GM18520 (cell line): ENCODE measurements at regions not wholly inside any gene's neighbourhood (a gene's known extent, or its start where the extent isn't known, plus 50 kb on each side); places are given as distances from the start of the nearest gene placed in this dataset.
"Not testable (repeated sequence)": the region's sequence is repeated elsewhere in the genome, so short reads cannot be mapped to it uniquely, and the experiment has no call there.

ENCODE experiments used
- ATAC-seq: cut with Tn5 transposase; IDR thresholded peaks from one replicate; pipeline ENCODE4 v1.9.1; 2021; ENCODE audit not compliant: unreplicated experiment

DNA sequence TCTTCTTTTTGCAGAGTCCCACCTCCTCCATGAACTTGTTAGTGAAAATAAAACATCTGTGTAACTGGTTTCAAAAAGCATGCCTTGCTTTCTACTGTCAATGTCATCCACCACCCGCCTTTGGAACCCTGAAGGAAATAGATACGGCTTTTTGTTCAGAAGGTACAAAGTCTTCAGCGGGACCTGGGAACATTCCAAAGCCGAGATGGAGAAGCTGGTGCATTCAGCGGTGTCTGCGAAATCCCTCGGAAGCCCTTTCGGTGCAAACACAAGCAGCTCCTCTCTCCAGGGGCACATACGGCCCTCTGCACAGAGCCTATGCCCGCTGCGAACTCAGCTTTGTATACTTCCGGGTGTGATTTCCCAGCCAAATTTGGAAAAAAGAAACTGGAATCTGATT, 555.8 kb upstream of the SALL3 start:
- no peak for ATAC-seq

DNA sequence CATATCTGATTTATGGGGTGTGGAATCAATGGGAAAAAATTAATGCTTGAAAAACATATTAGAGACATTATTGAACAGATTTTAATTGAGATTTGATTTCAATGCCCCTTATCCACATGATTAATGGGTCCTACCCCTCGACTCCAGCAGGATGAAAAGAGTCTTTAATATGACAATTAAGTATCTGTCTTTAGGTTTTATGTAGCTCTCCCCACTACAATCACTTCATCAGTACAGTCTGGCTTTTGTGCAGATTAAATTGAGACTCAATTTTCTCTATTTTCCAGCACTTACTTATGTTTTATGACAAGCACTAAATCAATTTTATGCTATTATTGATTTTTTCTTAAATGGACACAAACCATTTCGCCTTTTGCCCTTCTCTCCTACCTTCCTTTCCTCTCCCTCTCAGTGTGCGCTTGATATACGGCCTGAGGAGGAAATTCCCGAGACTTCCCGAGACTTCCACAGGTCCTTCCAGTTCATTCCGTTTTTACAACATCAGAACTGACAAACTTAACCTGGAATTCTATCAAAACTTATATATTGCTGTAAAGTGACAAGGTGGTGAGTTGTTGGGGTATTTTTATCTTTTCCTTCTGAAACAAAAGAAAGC, 555.1 kb upstream of the SALL3 start:
- ATAC-seq, result no peak

DNA sequence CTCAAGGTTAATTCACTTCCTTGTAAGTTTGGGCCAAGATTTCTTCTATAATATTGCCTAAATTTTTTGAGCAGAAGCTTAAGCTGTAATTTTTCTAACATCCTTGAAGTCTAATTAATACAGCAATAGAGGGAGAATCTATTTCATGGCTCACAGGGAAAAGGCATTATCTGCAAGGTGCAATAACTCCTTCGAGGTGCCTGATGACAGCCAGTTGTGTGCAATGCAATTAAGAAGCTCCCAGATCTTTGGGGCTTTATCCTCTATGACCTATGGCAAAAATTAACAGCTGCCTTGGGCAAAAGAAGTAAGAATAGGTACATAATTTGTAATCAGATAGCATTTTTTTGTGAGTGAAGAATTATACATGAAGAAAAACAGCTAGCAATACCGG, 554.6 kb upstream of the SALL3 start:
- no peak for ATAC-seq

DNA sequence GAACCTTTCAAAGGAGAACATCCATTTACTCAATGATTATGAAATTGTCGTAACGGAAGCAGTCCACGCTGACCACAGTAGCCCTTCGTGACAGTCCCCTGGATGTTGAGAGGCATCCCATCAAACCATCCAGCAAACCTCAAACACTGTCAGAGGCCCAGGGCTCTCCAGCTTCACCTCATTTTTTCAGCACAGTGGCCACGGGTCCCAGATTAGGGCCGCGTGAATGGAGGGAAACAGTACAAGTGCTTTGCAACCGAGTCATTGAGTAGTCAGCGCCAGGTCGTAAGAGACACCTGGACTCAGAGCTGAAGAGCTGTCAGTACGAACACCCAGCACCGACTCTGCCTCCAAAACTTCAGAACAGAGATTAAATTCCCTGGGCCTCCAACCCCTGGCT, 552.5 kb upstream of the SALL3 start:
- no peak for ATAC-seq

DNA sequence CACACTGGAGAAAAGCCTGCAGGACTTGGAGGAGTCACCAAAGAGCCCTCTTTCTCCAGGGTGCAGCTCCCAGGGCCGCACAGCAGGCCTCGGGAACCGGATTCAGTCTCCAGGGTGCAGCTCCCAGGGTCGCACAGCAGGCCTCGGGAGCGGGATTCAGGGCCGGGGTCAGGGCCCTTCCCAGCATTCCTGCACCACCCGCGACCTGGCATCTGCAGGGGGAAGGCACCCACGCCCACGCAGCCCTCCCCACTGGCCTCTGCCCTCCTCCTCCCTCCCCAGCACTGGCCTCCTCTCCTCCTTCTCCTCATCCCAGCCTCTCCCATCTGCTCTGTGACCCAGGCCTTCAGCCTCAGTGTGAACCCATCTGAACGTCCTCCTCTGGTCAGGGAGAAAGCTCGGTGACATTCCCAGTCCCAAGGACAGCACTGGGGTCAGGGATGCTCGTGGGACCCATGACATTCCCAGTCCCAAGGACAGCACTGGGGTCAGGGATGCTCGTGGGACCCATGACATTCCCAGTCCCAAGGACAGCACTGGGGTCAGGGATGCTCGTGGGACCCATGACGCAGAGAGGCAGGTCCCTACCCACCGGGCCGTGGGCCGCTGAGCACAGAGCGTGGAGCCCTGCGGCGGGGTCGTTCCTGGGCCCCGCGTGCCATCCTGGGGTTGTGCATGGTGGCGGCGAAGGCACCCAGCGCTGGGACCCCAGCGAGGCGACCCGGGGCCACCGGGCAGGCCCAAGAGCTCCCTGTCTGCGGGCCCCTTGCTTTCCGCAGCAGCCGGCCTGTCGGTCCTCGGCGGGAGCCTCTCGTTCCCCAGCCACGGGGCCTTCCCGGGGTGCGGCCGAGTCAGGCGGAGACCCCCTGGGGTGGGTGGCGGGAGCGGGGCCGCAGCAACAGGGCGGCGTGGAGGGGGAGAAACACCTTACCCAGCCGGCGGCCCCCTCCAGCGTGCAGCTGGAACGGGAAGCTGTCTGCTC, 550.2 kb upstream of the SALL3 start:
- no peak for ATAC-seq

DNA sequence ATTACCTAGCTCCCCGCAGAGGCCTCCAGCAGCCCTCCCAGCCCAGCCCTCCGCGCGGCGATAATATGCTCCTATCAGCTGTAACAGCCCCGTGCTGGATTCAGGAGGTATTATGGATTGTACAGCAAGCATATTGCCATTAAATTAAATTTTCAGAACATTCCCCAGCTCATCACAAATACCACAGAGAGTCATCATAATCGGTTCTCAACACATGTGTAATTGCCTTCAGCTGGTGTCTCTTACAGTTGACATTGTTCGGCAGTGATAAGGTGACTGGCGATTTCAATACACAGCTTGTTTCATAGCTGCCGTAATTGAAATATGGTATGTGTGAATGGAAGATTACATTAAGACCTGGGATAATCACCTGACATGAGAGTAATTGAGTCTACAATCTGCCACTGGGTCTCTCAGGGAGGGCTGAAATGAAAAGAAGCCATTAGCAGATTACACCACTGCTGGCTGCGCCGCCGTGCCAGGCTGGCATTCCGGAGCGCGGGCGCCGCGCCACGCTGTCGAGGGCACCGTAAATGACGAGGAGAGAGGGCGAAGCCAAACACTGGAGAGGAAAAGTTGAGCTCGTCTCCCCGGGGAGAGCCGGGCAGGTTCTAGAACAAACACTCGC, 549.4 kb upstream of the SALL3 start:
- ATAC-seq, result no peak

DNA sequence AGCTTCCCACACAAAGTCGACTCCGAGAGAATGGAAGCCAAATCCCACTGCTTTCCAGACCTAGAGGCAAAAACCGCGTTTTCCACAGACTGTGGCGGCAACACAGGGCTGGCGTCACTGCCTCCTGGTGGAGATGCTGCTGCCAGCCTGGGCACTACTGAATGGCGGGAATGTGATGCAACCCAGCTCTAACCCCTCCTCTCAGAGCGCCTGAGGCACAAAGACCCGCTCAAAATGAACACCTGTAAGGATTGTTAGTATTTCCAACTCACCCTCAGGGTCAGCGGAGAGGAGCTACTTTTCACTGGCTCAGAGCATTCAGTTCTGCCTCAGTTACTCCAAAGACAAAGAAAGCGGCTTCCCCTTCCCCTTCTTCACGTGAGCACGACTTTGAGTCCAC, 548.0 kb upstream of the SALL3 start:
- ATAC-seq, result no peak

DNA sequence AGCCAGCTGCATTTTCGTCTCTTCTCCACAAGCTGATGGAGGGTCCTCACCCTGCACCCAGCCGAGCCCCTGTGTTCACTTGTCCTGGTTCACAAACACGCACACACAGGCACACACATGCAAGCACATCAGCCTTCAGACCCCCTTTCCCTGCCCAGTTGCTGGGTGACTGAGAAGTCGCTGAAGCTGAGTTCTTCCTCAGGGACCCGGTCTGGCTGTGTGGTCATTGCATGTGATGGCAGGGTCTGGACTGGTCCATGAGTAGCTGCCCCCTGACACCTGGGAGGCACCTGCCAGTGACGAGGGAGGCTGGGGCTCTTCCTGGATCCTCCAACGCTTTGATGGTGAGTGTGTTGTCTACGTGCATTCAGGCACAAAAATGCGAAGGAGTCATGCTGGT, 546.1 kb upstream of the SALL3 start:
- ATAC-seq, result no peak

DNA sequence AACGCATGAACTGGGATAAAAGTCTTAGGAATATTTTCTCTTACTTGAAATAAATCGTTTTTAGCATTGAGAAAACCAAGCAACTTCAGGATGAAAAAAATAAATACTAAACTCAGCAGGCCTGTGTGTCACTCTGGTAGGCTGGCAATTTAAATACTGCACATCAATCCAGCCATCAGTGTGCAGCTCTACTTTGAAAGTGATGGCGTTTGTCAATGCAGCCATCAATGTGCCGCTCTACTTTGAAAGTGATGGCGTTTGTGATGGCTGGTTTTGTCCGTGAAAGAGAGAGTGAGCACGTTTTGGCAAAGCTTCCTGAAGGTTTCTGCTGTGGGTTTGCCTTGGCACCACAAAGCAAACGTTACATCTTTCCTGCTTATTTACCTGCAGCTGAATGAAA, 543.5 kb upstream of the SALL3 start:
- no peak for ATAC-seq

DNA sequence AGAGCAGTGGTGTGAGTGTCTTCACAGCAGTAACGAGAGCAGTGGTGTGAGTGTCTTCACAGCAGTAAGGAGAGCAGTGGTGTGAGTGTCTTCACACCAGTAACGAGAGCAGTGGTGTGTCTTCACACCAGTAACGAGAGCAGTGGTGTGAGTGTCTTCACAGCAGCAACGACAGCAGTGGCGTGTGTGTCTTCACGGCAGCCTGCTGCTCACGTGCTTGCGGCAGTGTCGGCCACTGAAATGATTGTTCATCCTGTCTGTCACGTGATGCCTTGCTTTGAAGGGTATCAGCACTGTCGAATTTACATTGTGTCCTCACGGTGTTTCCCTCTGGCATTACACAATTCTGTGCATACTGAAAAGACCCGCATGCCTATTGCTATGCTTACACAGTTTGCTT, 541.4 kb upstream of the SALL3 start:
- ATAC-seq, result not testable (repeated sequence)

DNA sequence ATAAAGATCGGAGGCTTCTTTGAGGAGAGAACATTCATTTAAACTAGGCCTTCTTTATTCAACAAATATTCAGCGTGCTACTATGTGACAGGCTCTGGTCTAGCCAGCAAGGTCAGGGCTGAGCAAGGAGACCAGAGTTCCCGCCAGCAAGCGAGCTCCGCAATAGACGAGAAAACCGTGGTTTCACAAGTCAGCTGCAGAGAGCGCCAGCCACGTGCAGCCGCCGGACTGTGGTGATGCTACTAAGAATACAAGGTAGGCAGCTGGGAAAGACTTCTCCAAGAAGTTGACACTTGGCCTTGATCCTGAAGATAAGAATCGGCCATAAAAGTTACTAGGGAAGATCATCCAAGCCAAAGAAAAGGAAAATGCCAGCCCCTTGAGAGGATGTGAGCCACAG, 533.7 kb upstream of the SALL3 start:
- ATAC-seq, result no peak

DNA sequence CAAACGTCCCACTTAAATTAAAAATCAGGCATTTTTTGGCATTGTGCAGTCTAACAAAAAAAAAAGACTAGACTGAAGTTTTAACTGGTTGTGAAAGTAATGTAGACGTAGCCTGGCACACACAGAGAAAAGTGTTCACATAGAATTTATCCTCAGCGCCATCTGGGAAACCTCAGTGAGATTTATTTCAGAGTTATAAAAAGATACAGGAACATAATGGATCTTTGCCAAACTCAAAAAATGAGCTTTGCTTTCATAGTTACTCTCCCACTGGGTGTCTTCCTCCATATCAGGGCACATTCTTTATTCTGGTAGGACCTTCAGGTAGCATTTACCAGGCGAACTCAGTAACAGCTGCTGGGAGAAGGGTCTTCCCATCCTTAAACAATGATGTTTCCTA, 532.4 kb upstream of the SALL3 start:
- ATAC-seq, result no peak

DNA sequence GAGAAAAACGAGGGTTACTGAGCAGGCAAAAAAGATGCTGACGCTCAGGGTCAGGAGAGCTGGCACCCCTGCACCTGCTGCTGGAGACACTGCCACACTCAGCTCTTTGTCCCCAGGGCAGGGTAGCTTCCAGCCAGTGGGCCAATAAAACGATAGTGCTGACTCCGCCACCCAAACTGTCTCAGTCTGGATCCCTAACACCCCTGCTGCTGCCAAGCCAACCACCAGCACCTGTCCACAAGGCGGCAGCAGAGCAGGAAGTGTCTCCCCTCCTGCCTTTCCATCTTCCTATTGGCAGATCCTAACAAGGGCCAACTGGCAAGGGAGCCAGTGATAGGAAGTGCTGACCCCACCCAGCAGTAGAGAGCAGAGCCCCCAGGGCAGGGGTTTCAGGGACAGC, 531.5 kb upstream of the SALL3 start:
- ATAC-seq, result no peak

DNA sequence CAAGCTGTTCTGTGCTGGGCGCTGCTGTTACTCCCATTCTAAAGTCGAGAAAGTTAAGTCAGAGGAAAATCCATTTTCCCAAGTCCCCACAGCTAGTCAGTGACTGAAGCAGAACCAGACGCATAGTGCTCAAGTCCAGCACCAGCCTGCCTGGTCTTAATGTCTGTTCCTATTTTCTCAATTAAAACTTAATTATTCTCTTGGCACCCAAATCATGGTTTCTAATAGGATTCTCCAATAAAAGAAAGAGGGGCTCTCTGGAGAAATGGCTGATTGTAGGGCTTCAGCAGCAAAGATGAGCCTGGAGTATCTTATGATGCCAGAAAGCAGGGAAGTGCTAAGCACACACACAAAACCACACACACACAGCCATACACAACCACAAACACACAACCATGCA, 531.0 kb upstream of the SALL3 start:
- ATAC-seq, result no peak

DNA sequence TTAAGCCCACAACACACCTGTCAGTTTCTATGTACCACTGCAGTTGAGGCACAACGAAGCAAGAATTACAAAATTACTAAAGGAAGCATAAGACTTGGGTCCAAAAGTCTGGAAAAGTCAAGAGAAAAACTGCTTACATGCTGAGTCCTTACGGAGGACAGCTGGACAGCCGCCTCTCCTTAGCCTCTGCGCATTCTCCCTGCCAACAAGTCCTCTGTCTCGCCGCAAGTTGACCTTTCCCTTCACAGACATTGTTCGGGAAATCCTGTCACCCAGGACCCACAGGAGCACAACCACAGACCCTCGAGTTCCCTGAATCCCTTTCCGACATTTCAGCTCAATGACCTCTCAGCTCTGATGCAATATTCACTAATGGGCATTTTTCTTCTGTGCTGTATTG, 525.4 kb upstream of the SALL3 start:
- ATAC-seq, result no peak

DNA sequence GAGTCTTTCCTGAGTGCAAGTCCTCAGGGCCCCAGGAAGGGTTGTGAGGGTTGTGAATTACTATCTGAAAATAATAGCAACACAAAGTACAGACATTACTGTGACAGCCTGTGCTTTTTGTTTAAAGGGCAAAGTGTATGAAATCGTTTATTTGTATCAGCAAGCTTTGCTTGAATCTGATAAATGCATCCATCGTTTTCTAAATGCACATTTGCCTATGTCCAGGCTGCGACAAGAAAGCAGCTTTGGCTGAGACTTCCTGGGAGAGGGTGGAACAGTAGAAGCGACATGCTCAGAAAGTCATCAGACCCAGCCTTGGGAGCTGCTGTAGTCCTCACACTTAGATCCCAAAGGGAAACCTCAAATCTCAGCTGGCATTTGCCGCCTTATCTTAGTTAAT, 524.2 kb upstream of the SALL3 start:
- ATAC-seq, result no peak

DNA sequence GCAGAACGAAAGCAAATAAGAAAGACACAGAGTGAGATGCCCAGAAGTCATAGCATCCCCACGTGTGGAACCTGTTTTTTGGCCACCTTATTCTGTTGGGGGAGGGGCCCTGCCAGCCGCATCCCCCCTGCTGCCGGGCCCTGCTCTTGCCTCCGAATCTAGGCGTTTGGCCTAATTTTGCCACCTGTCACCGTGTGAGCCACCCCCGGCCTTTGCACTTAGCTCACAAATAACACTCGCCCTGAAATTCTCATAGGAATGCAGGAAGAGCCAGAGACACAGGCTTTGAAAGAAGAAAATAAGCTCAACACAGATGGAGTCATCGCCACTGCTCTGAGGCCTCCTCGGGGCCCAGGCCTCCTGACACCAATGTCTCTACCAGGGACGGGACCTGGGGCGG, 522.6 kb upstream of the SALL3 start:
- ATAC-seq, result no peak

DNA sequence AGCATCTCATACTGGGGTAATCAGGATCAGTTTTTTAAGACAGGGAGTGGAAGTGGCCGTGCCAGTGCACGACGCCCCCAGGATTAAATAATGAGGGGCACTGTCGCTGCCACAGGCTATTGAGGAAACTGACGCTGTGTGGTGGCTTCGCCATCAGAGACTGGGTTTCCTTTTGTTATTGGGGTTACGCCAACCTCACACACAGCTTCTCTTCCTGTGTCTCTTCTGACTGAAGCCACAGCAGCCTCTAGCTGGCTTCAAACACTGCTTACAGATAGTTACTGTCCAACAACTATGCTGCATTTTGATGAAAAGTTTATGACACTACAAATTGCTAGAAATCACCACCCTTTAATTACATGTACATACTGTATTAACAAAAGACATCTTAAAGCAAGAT, 521.9 kb upstream of the SALL3 start:
- no peak for ATAC-seq

DNA sequence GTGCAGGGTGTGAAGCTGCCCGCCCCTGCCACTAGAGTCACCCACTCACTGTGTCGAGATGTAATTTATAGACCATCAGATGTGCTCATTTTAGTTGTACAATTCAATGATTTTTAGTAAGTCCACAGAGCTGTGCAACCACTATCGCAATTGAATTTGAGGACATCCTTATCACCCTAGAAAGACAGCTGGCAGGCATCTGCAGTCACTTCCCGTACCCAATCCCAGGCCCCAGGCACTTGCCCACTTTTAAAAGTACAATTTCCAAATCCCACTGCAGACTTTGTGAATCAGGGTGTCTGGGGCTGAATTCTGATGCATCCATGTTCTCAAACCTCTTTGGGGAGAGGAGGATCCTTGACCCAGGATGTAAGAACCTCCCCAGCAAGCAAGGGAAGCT, 521.3 kb upstream of the SALL3 start:
- ATAC-seq, result no peak

DNA sequence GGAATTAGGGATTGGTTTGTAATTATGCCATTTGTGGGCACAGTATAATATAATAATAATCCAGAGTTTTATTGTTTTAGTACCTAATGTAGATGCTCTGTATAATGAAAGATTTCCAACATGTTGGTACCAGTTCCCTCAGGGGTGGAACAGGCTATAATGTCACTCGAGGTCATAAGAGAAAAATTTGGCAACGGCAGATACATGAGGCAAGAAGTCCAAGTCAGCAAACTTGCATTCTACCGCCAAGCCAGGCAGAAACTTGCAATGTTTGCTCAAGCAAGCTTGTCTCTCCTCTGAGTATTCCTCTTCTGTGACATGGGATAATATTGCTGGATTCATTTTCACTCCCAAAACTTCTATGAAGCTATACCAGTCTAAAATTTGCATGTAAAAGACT, 520.0 kb upstream of the SALL3 start:
- no peak for ATAC-seq

DNA sequence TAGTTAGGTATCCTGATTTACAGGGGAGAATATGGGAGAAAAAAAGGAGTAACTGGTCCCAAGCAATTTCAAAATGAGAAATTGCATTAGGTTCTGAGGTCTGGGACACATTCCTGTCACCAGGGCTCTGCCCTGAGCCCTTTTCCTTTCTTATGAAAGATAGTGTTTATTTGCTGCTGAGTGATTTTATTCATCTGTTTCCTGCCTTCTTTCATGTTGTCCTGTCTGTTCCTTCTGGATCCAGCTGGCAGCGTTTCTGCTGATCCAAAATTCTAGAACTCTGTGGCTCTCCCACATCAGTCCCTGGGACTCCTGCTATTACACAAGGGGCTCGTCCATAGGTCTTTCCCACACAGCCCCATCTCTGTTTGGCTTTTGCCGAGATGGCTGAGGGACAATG, 519.1 kb upstream of the SALL3 start:
- no peak for ATAC-seq

DNA sequence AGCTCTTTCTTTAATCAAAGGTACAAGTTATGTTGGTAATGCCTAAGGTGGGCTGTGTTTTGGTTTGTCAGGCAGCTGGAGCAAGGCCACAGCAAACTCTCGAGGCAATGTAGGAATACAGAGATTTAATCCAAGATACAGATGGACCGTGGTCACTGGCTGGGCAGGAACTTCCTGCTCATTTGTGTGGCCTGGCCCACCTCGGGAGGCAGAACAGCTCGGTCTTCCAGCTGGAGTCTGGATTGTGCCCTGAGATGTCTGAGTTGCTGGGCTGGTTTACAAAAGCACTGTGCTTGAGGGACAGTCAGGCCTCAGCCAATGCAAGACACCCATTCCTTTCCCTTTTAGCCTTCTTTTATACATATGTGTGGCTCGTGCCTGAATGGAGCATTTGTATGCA, 506.1 kb upstream of the SALL3 start:
- ATAC-seq, result no peak
